ENCODE measurements at regions not wholly inside any gene's neighbourhood (a gene's known extent, or its start where the extent isn't known, plus 50 kb on each side); places are given as distances from the start of the nearest gene placed in this dataset.
"Not testable (repeated sequence)": the region's sequence is repeated elsewhere in the genome, so short reads cannot be mapped to it uniquely, and the experiment has no call there.

- no peak for DNase-seq
Observed at GRCh38 chr10:117601716-117602115, 59.2 kb downstream of the EMX2 start.

- DNase-seq: no peak
Observed at GRCh38 chr10:117603081-117603480, 60.5 kb downstream of the EMX2 start.

GRCh38 chr10:117603726-117604125 lies 61.2 kb downstream of the EMX2 start:
- no peak for DNase-seq

- DNase-seq: peak; percentile 11
Observed at GRCh38 chr10:117609095-117609795, 66.7 kb downstream of the EMX2 start.

GRCh38 chr10:117609796-117610170 lies 67.2 kb downstream of the EMX2 start:
- DNase-seq: no peak

- DNase-seq: no peak
Observed at GRCh38 chr10:117610321-117610720, 67.8 kb downstream of the EMX2 start.

- DNase-seq: no peak
Observed at GRCh38 chr10:117612113-117612512, 69.6 kb downstream of the EMX2 start.

GRCh38 chr10:117615649-117616048 lies 73.1 kb downstream of the EMX2 start:
- DNase-seq: peak; percentile 72

- peak; percentile 56 for DNase-seq
Observed at GRCh38 chr10:117616179-117616578, 73.6 kb downstream of the EMX2 start.

- DNase-seq: no peak
Observed at GRCh38 chr10:117617086-117617485, 74.5 kb downstream of the EMX2 start.

- no peak for DNase-seq
Observed at GRCh38 chr10:117617659-117618058, 75.1 kb downstream of the EMX2 start.

GRCh38 chr10:117619223-117619622 lies 76.7 kb downstream of the EMX2 start:
- peak; percentile 8 for DNase-seq

GRCh38 chr10:117619707-117620405 lies 77.3 kb downstream of the EMX2 start:
- DNase-seq: no peak

GRCh38 chr10:117621196-117621595 lies 78.7 kb downstream of the EMX2 start:
- no peak for DNase-seq

- no peak for DNase-seq
Observed at GRCh38 chr10:117621795-117622420, 79.4 kb downstream of the EMX2 start.

GRCh38 chr10:117622471-117623184 lies 80.1 kb downstream of the EMX2 start:
- DNase-seq: no peak

GRCh38 chr10:117626228-117626627 lies 83.7 kb downstream of the EMX2 start:
- no peak for DNase-seq

- DNase-seq: peak; percentile 97
Observed at GRCh38 chr10:117627561-117627960, 85.0 kb downstream of the EMX2 start.

- not testable (repeated sequence) for DNase-seq
Observed at GRCh38 chr10:117629717-117630116, 87.2 kb downstream of the EMX2 start.

- no peak for DNase-seq
Observed at GRCh38 chr10:117631276-117632145, 89.0 kb downstream of the EMX2 start.

GRCh38 chr10:117632406-117632805 lies 89.9 kb downstream of the EMX2 start:
- DNase-seq: no peak

- DNase-seq: peak; percentile 52
Observed at GRCh38 chr10:117635826-117636225, 93.3 kb downstream of the EMX2 start.
